K562 (cell line): ENCODE measurements at regions not wholly inside any gene's neighbourhood (a gene's known extent, or its start where the extent isn't known, plus 50 kb on each side); places are given as distances from the start of the nearest gene placed in this dataset.

ENCODE experiments used
- ATAC-seq: fragments of 200-7000 bp; cut with Tn5 transposase; 3 replicates; pipeline ENCODE4 v1.9.1; 2020; ENCODE audit warnings: moderate library complexity
- BruUV-seq: library from RNA; stranded (reverse); fragments of 400-500 nt; replicated peaks from 2 replicates; lab custom pipeline; 2021; lab: Mats Ljungman, UMichigan
- CTCF ChIA-PET: fragments of 300-600 bp; formaldehyde crosslinking; extraction: SDS; loops from one replicate; lab custom pipeline; 2021; ENCODE audit warnings: low intra/inter-chr PET ratio; lab: Yijun Ruan, JAX
- POLR2A ChIA-PET: fragments of 300-600, 350-650 bp; sonication (Branson Sonifier 250); formaldehyde crosslinking; extraction: SDS; loops from one replicate; lab custom pipeline; 2021; ENCODE audit warnings: antibody characterized with exemption, inconsistent platforms; lab: Yijun Ruan, JAX
- DNase-seq, 4 experiments: peaks; one replicate each; pipeline versions ENCODE4 v3.0.0 to v3.0.0-alpha.2; 2011 to 2018; ENCODE audit warnings: low spot score in 3 of 4, mixed read lengths in 3 of 4; ENCODE audit errors: extremely low read depth in 1 of 4
- FAIRE-seq: peaks from 2 replicates; lab custom pipeline; 2011; peaks lifted over from hg19 to GRCh38; lab: Jason Lieb, UNC
- H2AFZ ChIP-seq: 2 replicates; pipeline ENCODE4 v1.6.0; 2011; ENCODE audit warnings: low read depth, low read length, control low read depth, inconsistent platforms
- H3K27ac ChIP-seq: fragments of 200-600 bp; 3 replicates; pipeline ENCODE4 v1.8.0; 2011; ENCODE audit warnings: low read depth, mild to moderate bottlenecking, control low read depth, inconsistent platforms, low read length, moderate library complexity, mixed read lengths; ENCODE audit errors: extremely low read depth
- H3K27me3 ChIP-seq, 2 experiments: fragments of 300-600 bp in 1 of 2; 2 replicates in 1 of 2; 3 replicates in 1 of 2; pipeline versions ENCODE4 v1.6.0 to v1.8.0; 2011; ENCODE audit warnings: inconsistent platforms in 2 of 2, low read length in 2 of 2, mild to moderate bottlenecking in 1 of 2, mixed read lengths in 1 of 2, moderate library complexity in 1 of 2; ENCODE audit not compliant: control insufficient read depth in 2 of 2, insufficient read depth in 2 of 2
- H3K36me3 ChIP-seq: fragments of 300-600 bp; 3 replicates; pipeline ENCODE4 v1.8.0; 2011; ENCODE audit warnings: mild to moderate bottlenecking, low read length, inconsistent platforms; ENCODE audit not compliant: control insufficient read depth, insufficient read depth
- H3K4me1 ChIP-seq, 2 experiments: fragments of 200-600 bp in 1 of 2; replicated peaks in 1 of 2; 2 replicates in 1 of 2; 3 replicates in 1 of 2; pipeline versions ENCODE4 v1.5.1 to v1.8.0; 2011; ENCODE audit warnings: inconsistent platforms in 2 of 2, low read length in 2 of 2, mild to moderate bottlenecking in 1 of 2, mixed read lengths in 1 of 2, moderate library complexity in 1 of 2; ENCODE audit not compliant: control insufficient read depth in 2 of 2, insufficient read depth in 2 of 2
- H3K4me2 ChIP-seq: 2 replicates; pipeline ENCODE4 v1.6.1; 2011; ENCODE audit warnings: low read length, control low read depth, inconsistent platforms, mixed read lengths; ENCODE audit not compliant: insufficient read depth
- H3K4me3 ChIP-seq: fragments of 200-600 bp; sonication (generic), shearing (Covaris generic); 2 replicates; pipeline ENCODE4 v1.5.1; 2016; ENCODE audit warnings: control low read depth, inconsistent platforms
- H3K79me2 ChIP-seq: fragments of 200-600 bp; 3 replicates; pipeline ENCODE4 v1.8.0; 2011; ENCODE audit warnings: low read length, inconsistent platforms; ENCODE audit not compliant: control insufficient read depth, insufficient read depth
- H3K9ac ChIP-seq, 2 experiments: 2 replicates each; pipeline versions ENCODE4 v1.6.0 to v1.6.1; 2011; ENCODE audit warnings: low read depth in 2 of 2, low read length in 2 of 2, control low read depth in 1 of 2, inconsistent platforms in 1 of 2, mild to moderate bottlenecking in 1 of 2, mixed read lengths in 1 of 2; ENCODE audit not compliant: insufficient read depth in 1 of 2
- H3K9me1 ChIP-seq: one replicate; pipeline ENCODE4 v1.6.0; 2011; ENCODE audit warnings: inconsistent platforms, mild to moderate bottlenecking, low read length, moderate library complexity; ENCODE audit not compliant: control insufficient read depth, insufficient read depth
- H3K9me3 ChIP-seq: replicated peaks from 2 replicates; pipeline ENCODE4 v1.5.1; 2011; ENCODE audit warnings: low read depth, low read length, inconsistent platforms; ENCODE audit not compliant: control insufficient read depth, insufficient read depth
- H4K20me1 ChIP-seq: replicated peaks from 2 replicates; pipeline ENCODE4 v1.6.1; 2011; ENCODE audit warnings: low read length, inconsistent platforms, mixed read lengths; ENCODE audit not compliant: control insufficient read depth, insufficient read depth
- BCOR ChIP-seq: fragments of 450-650 bp; IDR thresholded peaks from 2 replicates; pipeline ENCODE4 v1.6.1; 2016
- BMI1 ChIP-seq: fragments of 150-350 bp; IDR thresholded peaks from 2 replicates; pipeline ENCODE4 v1.6.1; 2014; ENCODE audit warnings: low read length
- ESRRA ChIP-seq: fragments of 450-650 bp; IDR thresholded peaks from 2 replicates; pipeline ENCODE4 v1.6.1; 2014; ENCODE audit warnings: low read depth, mild to moderate bottlenecking, moderate library complexity, borderline replicate concordance
- GTF2F1 ChIP-seq: IDR thresholded peaks from 2 replicates; pipeline ENCODE4 v1.6.1; 2011; ENCODE audit warnings: low read depth, low read length, improper control_type of control experiment
- JUND ChIP-seq, 2 experiments: IDR thresholded peaks; 2 replicates in 1 of 2; 3 replicates in 1 of 2; pipeline ENCODE4 v1.6.1; 2011; ENCODE audit warnings: borderline replicate concordance in 2 of 2, low read depth in 2 of 2, low read length in 2 of 2, improper control_type of control experiment in 1 of 2, missing biosample characterization in 1 of 2, missing genetic modification characterization in 1 of 2, missing genetic modification reagents in 1 of 2
- KLF16 ChIP-seq: IDR thresholded peaks from 2 replicates; pipeline ENCODE4 v1.6.1; 2016; ENCODE audit warnings: antibody characterized with exemption
- NFRKB ChIP-seq: fragments of 450-650 bp; IDR thresholded peaks from 2 replicates; pipeline ENCODE4 v1.6.1; 2016; ENCODE audit warnings: low read depth
- RBM22 ChIP-seq: fragments of 200-400 bp; formaldehyde crosslinking; IDR thresholded peaks from 2 replicates; pipeline ENCODE4 v1.6.1; 2018; ENCODE audit warnings: low read length, low read depth; ENCODE audit not compliant: poor library complexity, severe bottlenecking
- SMAD1 ChIP-seq: fragments of 150-350 bp; IDR thresholded peaks from 2 replicates; pipeline ENCODE4 v1.6.1; 2014; ENCODE audit warnings: low read length, low read depth; ENCODE audit not compliant: partially characterized antibody
- SOX6 ChIP-seq: fragments of 450-650 bp; IDR thresholded peaks from 2 replicates; pipeline ENCODE4 v1.6.1; 2014; ENCODE audit warnings: mild to moderate bottlenecking
- WGBS: fragments of 100-300 bp; shearing (Covaris generic); methylation state at CpG from one replicate; pipeline ENCODE4 v1.1.6; 2016; ENCODE audit warnings: low coverage, mixed read lengths; ENCODE audit not compliant: insufficient coverage; ENCODE audit errors: missing lambda C conversion rate; 5-methylcytosine and 5-hydroxymethylcytosine counted together
- in situ Hi-C: fragments of 300-500 bp; cut with MboI; formaldehyde crosslinking; loops from 4 replicates; pipeline ENCODE4 v1.15.0; 2018; ENCODE audit warnings: inconsistent platforms, mixed read lengths
- intact Hi-C: fragments of 100-400 bp; cut with micrococcal nuclease; formaldehyde crosslinking; loops from 2 replicates; pipeline ENCODE4 v1.14.2; 2022
- TF ChIP-seq, protein P1 (sequence below), 2 experiments: IDR thresholded peaks; 2 replicates each; pipeline ENCODE4 v1.6.1; 2012; ENCODE audit warnings: improper control_type of control experiment in 2 of 2, low read depth in 2 of 2, low read length in 2 of 2, borderline replicate concordance in 1 of 2

DNA sequence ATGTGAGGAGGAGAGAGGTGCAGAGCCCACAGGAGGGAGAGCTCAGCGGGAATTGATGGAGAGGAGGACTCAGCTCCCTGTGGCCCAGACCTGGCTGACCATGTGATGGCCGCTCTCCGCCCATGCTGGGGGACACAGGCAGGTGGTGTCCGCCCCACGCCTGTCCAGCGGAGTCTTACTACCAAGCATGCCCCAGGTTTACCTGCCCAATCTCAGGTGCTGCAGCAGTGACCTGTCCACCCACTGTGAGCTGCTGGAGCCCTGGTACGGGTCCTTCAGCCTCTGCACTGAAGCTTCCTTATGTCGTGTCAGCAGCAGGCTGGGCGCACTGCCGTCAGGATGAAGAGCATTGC is 170.8 kb downstream of the RTP5 start:
- 10% methylated on average over 4 of the region's 10 CpGs for WGBS
- H3K27me3 ChIP-seq, result peaks cover 34 to 52% of the 10 kb centered on the region in 2 experiments
- FAIRE-seq, result no peak
- DNase-seq, result no peak
- BruUV-seq, result no TSS peak
- H3K9me3 ChIP-seq, result 0 out of 2 replicates have a peak, but pooled peaks cover 1% of the 10 kb centered on the region
- intact Hi-C loops, result no loop called here
- H3K4me1 ChIP-seq, result peaks cover 0 to 9% of the 10 kb centered on the region in 2 experiments; a peak in 2 of 5 replicates
- H2AFZ ChIP-seq, result no peak overlapping the region
- H4K20me1 ChIP-seq, result peaks cover 4% of the 10 kb centered on the region
- H3K79me2 ChIP-seq, result no peaks in the 10 kb centered on the region
- no peak overlapping the region for H3K9ac ChIP-seq
- in situ Hi-C loops, result no loop called here
- CTCF ChIA-PET, result no interaction called here
- H3K4me2 ChIP-seq, result no peak overlapping the region
- no peaks in the 10 kb centered on the region for H3K36me3 ChIP-seq
- POLR2A ChIA-PET, result interaction anchor here (0.6 kb wide), 1 partner anchor 63 kb away, joined by 4 read pairs; no protein-coding TSS in a partner anchor
- no peak for ATAC-seq
- no peaks in the 10 kb centered on the region for H3K9me1 ChIP-seq
- H3K4me3 ChIP-seq, result no peak overlapping the region
- no peak overlapping the region for H3K27ac ChIP-seq
- TF ChIP-seq, protein P1, sequence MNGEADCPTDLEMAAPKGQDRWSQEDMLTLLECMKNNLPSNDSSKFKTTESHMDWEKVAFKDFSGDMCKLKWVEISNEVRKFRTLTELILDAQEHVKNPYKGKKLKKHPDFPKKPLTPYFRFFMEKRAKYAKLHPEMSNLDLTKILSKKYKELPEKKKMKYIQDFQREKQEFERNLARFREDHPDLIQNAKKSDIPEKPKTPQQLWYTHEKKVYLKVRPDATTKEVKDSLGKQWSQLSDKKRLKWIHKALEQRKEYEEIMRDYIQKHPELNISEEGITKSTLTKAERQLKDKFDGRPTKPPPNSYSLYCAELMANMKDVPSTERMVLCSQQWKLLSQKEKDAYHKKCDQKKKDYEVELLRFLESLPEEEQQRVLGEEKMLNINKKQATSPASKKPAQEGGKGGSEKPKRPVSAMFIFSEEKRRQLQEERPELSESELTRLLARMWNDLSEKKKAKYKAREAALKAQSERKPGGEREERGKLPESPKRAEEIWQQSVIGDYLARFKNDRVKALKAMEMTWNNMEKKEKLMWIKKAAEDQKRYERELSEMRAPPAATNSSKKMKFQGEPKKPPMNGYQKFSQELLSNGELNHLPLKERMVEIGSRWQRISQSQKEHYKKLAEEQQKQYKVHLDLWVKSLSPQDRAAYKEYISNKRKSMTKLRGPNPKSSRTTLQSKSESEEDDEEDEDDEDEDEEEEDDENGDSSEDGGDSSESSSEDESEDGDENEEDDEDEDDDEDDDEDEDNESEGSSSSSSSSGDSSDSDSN (IDR thresholded peaks at IDR 0.05; ENCODE audit: borderline replicate concordance in 1 of 2, low read depth in 2 of 2, low read length in 2 of 2), result no peak
- TF ChIP-seq JUND (IDR thresholded peaks at IDR 0.05; ENCODE audit: borderline replicate concordance, low read depth, low read length) (no peak), JUND (tag; IDR thresholded peaks at IDR 0.05; ENCODE audit: borderline replicate concordance, low read depth, low read length) (no peak), GTF2F1 (no peak), SOX6 (no peak), SMAD1 (no peak), BCOR (no peak), ESRRA (no peak), NFRKB (no peak), BMI1 (no peak), KLF16 (no peak), RBM22 (no peak)
